ENCODE measurements at regions not wholly inside any gene's neighbourhood (a gene's known extent, or its start where the extent isn't known, plus 50 kb on each side); places are given as distances from the start of the nearest gene placed in this dataset.

GRCh38 chr13:47111499-47111898 is 214.6 kb upstream of the HTR2A start:
- DNase-seq: no peak

- DNase-seq: no peak
Observed at GRCh38 chr13:47110833-47111240, 214.0 kb upstream of the HTR2A start.

GRCh38 chr13:47110141-47110540 is 213.3 kb upstream of the HTR2A start:
- DNase-seq: no peak

GRCh38 chr13:47109028-47109427 is 212.2 kb upstream of the HTR2A start:
- DNase-seq: no peak

- DNase-seq: no peak
Observed at GRCh38 chr13:47100214-47100853, 203.5 kb upstream of the HTR2A start.

- DNase-seq: no peak
Observed at GRCh38 chr13:47094734-47095434, 198.0 kb upstream of the HTR2A start.

GRCh38 chr13:47092202-47092601 is 195.3 kb upstream of the HTR2A start:
- no peak for DNase-seq

- DNase-seq: no peak
Observed at GRCh38 chr13:47087841-47088240, 191.0 kb upstream of the HTR2A start.

GRCh38 chr13:47087241-47087640 is 190.4 kb upstream of the HTR2A start:
- no peak for DNase-seq

- no peak for DNase-seq
Observed at GRCh38 chr13:47085346-47085745, 188.5 kb upstream of the HTR2A start.

- DNase-seq: no peak
Observed at GRCh38 chr13:47081850-47082249, 185.0 kb upstream of the HTR2A start.

- no peak for DNase-seq
Observed at GRCh38 chr13:47081246-47081645, 184.4 kb upstream of the HTR2A start.

GRCh38 chr13:47080621-47081020 is 183.8 kb upstream of the HTR2A start:
- DNase-seq: no peak

- DNase-seq: no peak
Observed at GRCh38 chr13:47076500-47076899, 179.6 kb upstream of the HTR2A start.

- no peak for DNase-seq
Observed at GRCh38 chr13:47069133-47069532, 172.3 kb upstream of the HTR2A start.

GRCh38 chr13:47067306-47067705 is 170.5 kb upstream of the HTR2A start:
- no peak for DNase-seq

- no peak for DNase-seq
Observed at GRCh38 chr13:47066226-47066625, 169.4 kb upstream of the HTR2A start.

GRCh38 chr13:47064381-47064780 is 167.5 kb upstream of the HTR2A start:
- no peak for DNase-seq

GRCh38 chr13:47049276-47049989 is 152.6 kb upstream of the HTR2A start:
- no peak for DNase-seq

GRCh38 chr13:47046706-47047105 is 149.9 kb upstream of the HTR2A start:
- no peak for DNase-seq

GRCh38 chr13:47044842-47045241 is 148.0 kb upstream of the HTR2A start:
- DNase-seq: no peak

- no peak for DNase-seq
Observed at GRCh38 chr13:47039106-47039505, 142.3 kb upstream of the HTR2A start.

- no peak for DNase-seq
Observed at GRCh38 chr13:47038188-47038587, 141.3 kb upstream of the HTR2A start.
